ENCODE measurements at regions not wholly inside any gene's neighbourhood (a gene's known extent, or its start where the extent isn't known, plus 50 kb on each side); places are given as distances from the start of the nearest gene placed in this dataset.

DNA sequence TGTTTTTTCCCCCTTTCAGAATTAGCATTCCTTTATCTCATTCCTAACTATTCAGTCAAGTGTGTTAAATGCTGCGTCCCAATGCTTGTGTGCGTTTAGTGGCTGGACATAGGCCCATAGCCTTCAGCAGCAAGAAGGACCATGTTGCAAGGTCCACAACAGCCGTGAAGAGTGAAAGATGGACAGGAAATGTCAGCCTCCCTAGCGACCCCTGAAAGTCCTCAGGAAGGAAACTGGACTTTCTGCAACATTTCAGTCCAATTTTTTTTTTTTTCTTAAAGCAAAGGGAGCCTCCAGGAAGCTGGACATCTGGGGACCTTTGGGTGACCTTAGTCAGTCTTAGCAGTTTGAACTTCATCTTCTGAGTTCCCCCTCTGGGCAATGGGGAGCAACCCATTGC lies 550.7 kb upstream of the MGMT start:
- Histone ChIP-seq H3K4me2 (ENCODE audit: low read length, poor library complexity, severe bottlenecking) (no peak overlapping the region), H4K91ac (ENCODE audit: low read length) (no peak overlapping the region), H3K27me3 (ENCODE audit: control insufficient read depth in 1 of 2, insufficient read depth in 1 of 2, low read length in 2 of 2) (peaks cover 0 to 13% of the 10 kb centered on the region in 2 experiments), H3K9me3 (ENCODE audit: control insufficient read depth, low read length) (no peaks in the 10 kb centered on the region), H3K18ac (ENCODE audit: low read depth in 1 of 2, low read length in 2 of 2) (no peak overlapping the region), H2AK5ac (ENCODE audit: low read length, severe bottlenecking) (no peak overlapping the region), H3K27ac (ENCODE audit: low read length, poor library complexity, severe bottlenecking) (no peak overlapping the region), H2BK15ac (ENCODE audit: low read depth, poor library complexity, severe bottlenecking) (no peak overlapping the region), H3K79me1 (replicated peaks; ENCODE audit: low read length, poor library complexity, severe bottlenecking) (no peaks in the 10 kb centered on the region), H2AFZ (ENCODE audit: low read depth, low read length) (no peak overlapping the region), H3K4me3 (ENCODE audit: insufficient read depth in 1 of 2, low read depth in 1 of 2, low read length in 2 of 2) (no peak overlapping the region), H3K4ac (ENCODE audit: low read depth in 1 of 2, low read length in 2 of 2) (no peak overlapping the region), H2BK5ac (ENCODE audit: low read depth, low read length, poor library complexity, severe bottlenecking) (no peak overlapping the region), H3K23ac (ENCODE audit: low read length in 2 of 2) (no peak overlapping the region), H4K8ac (ENCODE audit: low read length) (no peak overlapping the region), H2BK120ac (ENCODE audit: low read depth, low read length) (no peak overlapping the region), H3K14ac (ENCODE audit: low read length in 2 of 2) (no peak overlapping the region), H3K4me1 (ENCODE audit: control insufficient read depth, insufficient read depth, low read depth, low read length) (no peaks in the 10 kb centered on the region), H3K9ac (ENCODE audit: low read length) (no peak overlapping the region), H2BK12ac (ENCODE audit: low read length in 2 of 2) (no peak overlapping the region), H3K36me3 (ENCODE audit: control insufficient read depth in 1 of 2, insufficient read depth in 2 of 2, low read depth in 1 of 2, low read length in 2 of 2) (no peaks in the 10 kb centered on the region)
- WGBS = 60% methylated on average over 4 of the region's 4 CpGs
- no peak for DNase-seq

- H2BK120ac ChIP-seq (ENCODE audit: low read depth, low read length) = no peak overlapping the region
- no peak overlapping the region for H2BK5ac ChIP-seq (ENCODE audit: low read depth, low read length, poor library complexity, severe bottlenecking)
- H3K27ac ChIP-seq (ENCODE audit: low read length, poor library complexity, severe bottlenecking) = no peak overlapping the region
- no peaks in the 10 kb centered on the region for H3K79me1 ChIP-seq (replicated peaks; ENCODE audit: low read length, poor library complexity, severe bottlenecking)
- H2BK15ac ChIP-seq (ENCODE audit: low read depth, poor library complexity, severe bottlenecking) = no peak overlapping the region
- no peak overlapping the region for H2BK12ac ChIP-seq (ENCODE audit: low read length in 2 of 2)
- H3K27me3 ChIP-seq (ENCODE audit: control insufficient read depth in 1 of 2, insufficient read depth in 1 of 2, low read length in 2 of 2) = peaks cover 0 to 3% of the 10 kb centered on the region in 2 experiments
- H3K23ac ChIP-seq (ENCODE audit: low read length in 2 of 2) = no peak overlapping the region
- H3K4me2 ChIP-seq (ENCODE audit: low read length, poor library complexity, severe bottlenecking) = no peak overlapping the region
- no peak for DNase-seq
- H3K9ac ChIP-seq (ENCODE audit: low read length) = no peak overlapping the region
- H4K91ac ChIP-seq (ENCODE audit: low read length) = no peak overlapping the region
- no peaks in the 10 kb centered on the region for H3K9me3 ChIP-seq (ENCODE audit: control insufficient read depth, low read length)
- 90% methylated on average over 6 of the region's 8 CpGs for WGBS
- H4K8ac ChIP-seq (ENCODE audit: low read length) = no peak overlapping the region
- H3K36me3 ChIP-seq (ENCODE audit: control insufficient read depth in 1 of 2, insufficient read depth in 2 of 2, low read depth in 1 of 2, low read length in 2 of 2) = no peaks in the 10 kb centered on the region
- H2AK5ac ChIP-seq (ENCODE audit: low read length, severe bottlenecking) = no peak overlapping the region
- H3K4ac ChIP-seq (ENCODE audit: low read depth in 1 of 2, low read length in 2 of 2) = no peak overlapping the region
- no peak overlapping the region for H2AFZ ChIP-seq (ENCODE audit: low read depth, low read length)
- H3K4me3 ChIP-seq (ENCODE audit: insufficient read depth in 1 of 2, low read depth in 1 of 2, low read length in 2 of 2) = no peak overlapping the region
- H3K4me1 ChIP-seq (ENCODE audit: control insufficient read depth, insufficient read depth, low read depth, low read length) = no peaks in the 10 kb centered on the region
- H3K14ac ChIP-seq (ENCODE audit: low read length in 2 of 2) = no peak overlapping the region
- no peak overlapping the region for H3K18ac ChIP-seq (ENCODE audit: low read depth in 1 of 2, low read length in 2 of 2)
Measured at GRCh38 chr10:128921389-128922022, 545.5 kb upstream of the MGMT start.

DNA sequence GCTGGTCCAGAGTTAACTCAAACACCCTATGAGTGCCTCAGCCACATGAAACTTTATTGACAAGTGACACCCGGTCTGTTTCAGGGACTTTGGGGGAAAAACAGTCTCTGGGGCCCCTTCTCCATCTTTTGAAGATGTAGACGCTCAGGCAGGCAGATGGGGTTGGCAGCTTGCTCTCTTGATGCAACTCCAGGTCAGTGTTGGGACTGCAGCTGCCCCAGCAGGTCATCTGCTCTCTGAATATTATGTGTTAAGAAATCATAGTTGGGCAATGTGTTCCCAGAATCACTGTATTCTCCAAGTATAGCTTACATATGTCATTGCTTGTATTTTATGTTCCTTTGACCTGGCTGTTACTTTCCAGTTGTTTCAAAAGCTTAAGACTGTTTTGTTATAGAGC lies 544.9 kb upstream of the MGMT start:
- H3K18ac ChIP-seq (ENCODE audit: low read depth in 1 of 2, low read length in 2 of 2) = no peak overlapping the region
- no peak overlapping the region for H2BK120ac ChIP-seq (ENCODE audit: low read depth, low read length)
- no peak overlapping the region for H4K91ac ChIP-seq (ENCODE audit: low read length)
- H3K4me2 ChIP-seq (ENCODE audit: low read length, poor library complexity, severe bottlenecking) = no peak overlapping the region
- H3K4me3 ChIP-seq (ENCODE audit: insufficient read depth in 1 of 2, low read depth in 1 of 2, low read length in 2 of 2) = no peak overlapping the region
- H3K23ac ChIP-seq (ENCODE audit: low read length in 2 of 2) = no peak overlapping the region
- H2AK5ac ChIP-seq (ENCODE audit: low read length, severe bottlenecking) = no peak overlapping the region
- no peak overlapping the region for H4K8ac ChIP-seq (ENCODE audit: low read length)
- DNase-seq = no peak
- no peak overlapping the region for H3K14ac ChIP-seq (ENCODE audit: low read length in 2 of 2)
- no peaks in the 10 kb centered on the region for H3K79me1 ChIP-seq (replicated peaks; ENCODE audit: low read length, poor library complexity, severe bottlenecking)
- H2AFZ ChIP-seq (ENCODE audit: low read depth, low read length) = no peak overlapping the region
- H2BK12ac ChIP-seq (ENCODE audit: low read length in 2 of 2) = no peak overlapping the region
- no peak overlapping the region for H3K27ac ChIP-seq (ENCODE audit: low read length, poor library complexity, severe bottlenecking)
- H3K27me3 ChIP-seq (ENCODE audit: control insufficient read depth in 1 of 2, insufficient read depth in 1 of 2, low read length in 2 of 2) = peaks cover 0 to 2% of the 10 kb centered on the region in 2 experiments
- H3K9ac ChIP-seq (ENCODE audit: low read length) = no peak overlapping the region
- H3K9me3 ChIP-seq (ENCODE audit: control insufficient read depth, low read length) = no peaks in the 10 kb centered on the region
- WGBS = 54% methylated on average over 2 of the region's 2 CpGs
- H2BK5ac ChIP-seq (ENCODE audit: low read depth, low read length, poor library complexity, severe bottlenecking) = no peak overlapping the region
- no peaks in the 10 kb centered on the region for H3K4me1 ChIP-seq (ENCODE audit: control insufficient read depth, insufficient read depth, low read depth, low read length)
- H2BK15ac ChIP-seq (ENCODE audit: low read depth, poor library complexity, severe bottlenecking) = no peak overlapping the region
- H3K4ac ChIP-seq (ENCODE audit: low read depth in 1 of 2, low read length in 2 of 2) = no peak overlapping the region
- H3K36me3 ChIP-seq (ENCODE audit: control insufficient read depth in 1 of 2, insufficient read depth in 2 of 2, low read depth in 1 of 2, low read length in 2 of 2) = no peaks in the 10 kb centered on the region

GRCh38 chr10:128922619-128923196 lies 544.3 kb upstream of the MGMT start:
- Histone ChIP-seq H3K4ac (ENCODE audit: low read depth in 1 of 2, low read length in 2 of 2) (no peak overlapping the region), H2AK5ac (ENCODE audit: low read length, severe bottlenecking) (no peak overlapping the region), H3K4me2 (ENCODE audit: low read length, poor library complexity, severe bottlenecking) (no peak overlapping the region), H3K14ac (ENCODE audit: low read length in 2 of 2) (no peak overlapping the region), H4K91ac (ENCODE audit: low read length) (no peak overlapping the region), H3K4me3 (ENCODE audit: insufficient read depth in 1 of 2, low read depth in 1 of 2, low read length in 2 of 2) (no peak overlapping the region), H3K27ac (ENCODE audit: low read length, poor library complexity, severe bottlenecking) (no peak overlapping the region), H2AFZ (ENCODE audit: low read depth, low read length) (no peak overlapping the region), H3K18ac (ENCODE audit: low read depth in 1 of 2, low read length in 2 of 2) (no peak overlapping the region), H3K79me1 (replicated peaks; ENCODE audit: low read length, poor library complexity, severe bottlenecking) (no peaks in the 10 kb centered on the region), H3K23ac (ENCODE audit: low read length in 2 of 2) (no peak overlapping the region), H4K8ac (ENCODE audit: low read length) (no peak overlapping the region), H3K4me1 (ENCODE audit: control insufficient read depth, insufficient read depth, low read depth, low read length) (no peaks in the 10 kb centered on the region), H3K9me3 (ENCODE audit: control insufficient read depth, low read length) (no peaks in the 10 kb centered on the region), H3K9ac (ENCODE audit: low read length) (no peak overlapping the region), H2BK120ac (ENCODE audit: low read depth, low read length) (no peak overlapping the region), H3K36me3 (ENCODE audit: control insufficient read depth in 1 of 2, insufficient read depth in 2 of 2, low read depth in 1 of 2, low read length in 2 of 2) (no peaks in the 10 kb centered on the region), H2BK15ac (ENCODE audit: low read depth, poor library complexity, severe bottlenecking) (no peak overlapping the region), H2BK12ac (ENCODE audit: low read length in 2 of 2) (no peak overlapping the region), H2BK5ac (ENCODE audit: low read depth, low read length, poor library complexity, severe bottlenecking) (no peak overlapping the region), H3K27me3 (ENCODE audit: control insufficient read depth in 1 of 2, insufficient read depth in 1 of 2, low read length in 2 of 2) (no peaks in the 10 kb centered on the region)
- DNase-seq = no peak
- WGBS = 66% methylated on average over 11 of the region's 11 CpGs

Measured in mesenchymal stem cell (in vitro differentiated cells and primary cell).